GM12864 (cell line): ENCODE measurements at regions not wholly inside any gene's neighbourhood (a gene's known extent, or its start where the extent isn't known, plus 50 kb on each side); places are given as distances from the start of the nearest gene placed in this dataset.

Source experiments
- DNase-seq: peaks from one replicate; pipeline ENCODE4 v3.0.0-alpha.2; 2011; ENCODE audit warnings: low read depth
- H3K4me3 ChIP-seq: 2 replicates; pipeline ENCODE4 v1.5.1; 2011; ENCODE audit warnings: mild to moderate bottlenecking, low read depth, low read length, control low read depth
- TF ChIP-seq, protein P1 (sequence below): IDR thresholded peaks from 2 replicates; pipeline ENCODE4 v1.5.1; 2011; ENCODE audit warnings: low read depth, mild to moderate bottlenecking, moderate library complexity, low read length, control low read depth, inconsistent platforms; ENCODE audit errors: missing control alignments

DNA sequence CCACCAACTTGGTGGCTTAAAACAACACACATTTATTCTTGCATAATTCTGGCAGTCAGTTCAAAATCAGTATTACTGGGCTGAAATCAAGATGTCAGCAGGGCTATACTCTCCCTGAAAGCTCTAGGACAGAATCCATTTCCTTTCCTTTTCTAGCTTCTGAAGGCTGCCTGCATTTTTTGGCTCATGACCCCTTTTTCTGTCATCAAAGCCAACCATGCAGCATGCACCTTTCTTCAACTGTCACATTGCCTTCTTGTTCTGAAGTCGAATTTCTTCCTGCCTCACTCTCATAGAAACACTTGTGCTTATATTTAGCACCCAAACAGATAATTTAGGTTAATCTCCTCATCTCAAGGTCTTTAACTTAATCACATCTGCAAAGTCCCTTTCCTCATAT lies 79.8 kb upstream of the PPP1R2C start:
- no peak for DNase-seq
- H3K4me3 ChIP-seq, result no peak overlapping the region
- TF ChIP-seq, protein P1, sequence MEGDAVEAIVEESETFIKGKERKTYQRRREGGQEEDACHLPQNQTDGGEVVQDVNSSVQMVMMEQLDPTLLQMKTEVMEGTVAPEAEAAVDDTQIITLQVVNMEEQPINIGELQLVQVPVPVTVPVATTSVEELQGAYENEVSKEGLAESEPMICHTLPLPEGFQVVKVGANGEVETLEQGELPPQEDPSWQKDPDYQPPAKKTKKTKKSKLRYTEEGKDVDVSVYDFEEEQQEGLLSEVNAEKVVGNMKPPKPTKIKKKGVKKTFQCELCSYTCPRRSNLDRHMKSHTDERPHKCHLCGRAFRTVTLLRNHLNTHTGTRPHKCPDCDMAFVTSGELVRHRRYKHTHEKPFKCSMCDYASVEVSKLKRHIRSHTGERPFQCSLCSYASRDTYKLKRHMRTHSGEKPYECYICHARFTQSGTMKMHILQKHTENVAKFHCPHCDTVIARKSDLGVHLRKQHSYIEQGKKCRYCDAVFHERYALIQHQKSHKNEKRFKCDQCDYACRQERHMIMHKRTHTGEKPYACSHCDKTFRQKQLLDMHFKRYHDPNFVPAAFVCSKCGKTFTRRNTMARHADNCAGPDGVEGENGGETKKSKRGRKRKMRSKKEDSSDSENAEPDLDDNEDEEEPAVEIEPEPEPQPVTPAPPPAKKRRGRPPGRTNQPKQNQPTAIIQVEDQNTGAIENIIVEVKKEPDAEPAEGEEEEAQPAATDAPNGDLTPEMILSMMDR, result no peak

DNA sequence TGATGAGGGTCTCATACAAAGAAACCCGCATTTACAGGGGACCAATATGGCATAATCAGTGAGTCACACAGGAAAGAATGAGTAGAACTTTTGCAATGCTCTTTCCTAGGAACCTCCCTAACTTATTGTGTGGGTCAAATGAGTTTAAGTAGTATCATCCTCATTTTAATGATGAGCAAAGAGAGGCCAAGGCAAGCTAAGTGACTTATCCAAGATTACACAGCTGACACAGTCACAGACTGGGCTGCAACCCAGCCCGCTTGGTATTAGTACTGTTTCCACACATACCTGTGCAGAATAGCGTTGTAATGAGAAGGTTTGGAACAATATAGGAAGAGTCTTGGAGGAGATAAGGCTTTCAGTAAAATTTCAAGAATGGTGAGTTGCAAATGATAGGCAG lies 91.0 kb upstream of the PPP1R2C start:
- TF ChIP-seq, protein P1, result no peak

DNA sequence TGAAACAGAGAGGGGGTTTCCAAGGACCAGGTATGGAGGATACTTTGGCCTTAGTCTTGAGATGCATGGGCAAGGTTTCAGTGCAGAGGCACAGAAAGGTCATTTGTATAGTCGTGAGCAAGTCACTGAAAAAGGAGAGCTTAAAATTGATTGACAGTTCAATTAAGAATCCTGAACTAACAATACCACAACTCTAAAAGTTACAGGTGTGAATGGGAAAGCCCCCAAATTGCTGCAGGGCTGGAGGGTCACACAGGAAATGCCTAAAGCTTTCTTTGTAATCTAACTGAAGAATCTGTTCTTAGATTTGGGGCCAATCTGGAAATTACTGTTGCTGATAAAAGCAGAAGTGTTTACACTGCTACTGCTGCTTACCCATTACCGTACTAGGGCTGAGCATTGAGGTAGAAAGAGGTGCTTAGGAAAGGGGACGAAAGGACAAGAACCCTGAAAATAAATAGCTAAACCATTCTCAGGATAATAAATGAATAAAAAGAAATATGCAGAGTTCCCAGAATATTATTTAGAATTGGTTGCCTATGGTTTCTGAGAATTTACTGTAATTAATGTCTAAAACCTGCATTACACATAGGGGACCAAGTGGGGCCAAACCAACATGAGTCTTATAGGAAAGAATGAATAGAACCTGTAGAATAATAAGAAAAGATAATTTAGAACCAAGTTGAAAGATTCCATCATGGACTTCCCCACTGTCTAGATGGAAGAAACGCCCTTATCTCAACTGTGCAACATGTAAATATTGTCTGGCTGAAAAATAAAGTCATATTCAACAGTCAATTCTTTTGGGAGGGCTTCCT lies 91.9 kb upstream of the PPP1R2C start:
- peak; percentile 47 for DNase-seq
- TF ChIP-seq, protein P1, result no peak
- no peak overlapping the region for H3K4me3 ChIP-seq

More for the DNA sequence above, 91.0 kb upstream of the PPP1R2C start:
- H3K4me3 ChIP-seq, result no peak overlapping the region
- DNase-seq, result no peak

DNA sequence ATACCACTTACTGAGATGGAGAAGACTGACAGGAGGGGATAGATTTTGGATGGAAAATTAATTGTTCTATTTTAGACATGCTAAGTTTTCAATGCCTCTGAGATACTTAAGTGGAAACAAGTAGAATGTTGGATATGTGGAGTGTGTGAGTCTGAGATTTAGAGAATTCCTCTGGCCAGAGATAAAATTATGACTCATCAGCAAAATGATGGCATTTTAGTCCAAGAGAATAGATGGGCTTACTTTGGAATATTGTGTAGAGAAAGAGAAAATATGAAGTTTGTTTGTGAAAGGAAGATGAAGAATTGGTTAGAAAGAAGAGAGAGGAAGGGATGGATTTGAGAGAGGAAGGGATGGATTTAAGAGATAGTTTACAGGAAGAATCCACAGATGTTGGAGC lies 108.6 kb upstream of the PPP1R2C start:
- TF ChIP-seq, protein P1, result no peak
- H3K4me3 ChIP-seq, result no peak overlapping the region
- no peak for DNase-seq

DNA sequence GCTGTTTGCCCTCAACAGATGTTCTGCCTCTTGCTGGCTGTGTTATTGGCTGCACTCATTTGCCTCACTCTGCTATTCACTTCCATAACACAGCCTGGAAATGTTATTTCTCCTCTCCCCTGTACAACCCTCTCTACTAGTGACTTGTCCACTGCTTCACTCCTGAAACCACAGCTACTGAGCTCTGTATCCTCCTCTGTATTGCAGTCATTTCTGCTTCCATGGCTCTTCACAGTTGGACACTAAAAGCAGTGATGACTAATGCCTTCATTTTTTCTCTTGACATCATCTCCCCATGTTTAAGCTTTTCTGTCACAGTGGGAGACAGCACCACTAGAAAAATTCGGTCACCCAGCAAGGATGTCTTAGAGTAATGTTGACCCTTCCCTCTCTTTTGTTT lies 123.0 kb upstream of the PPP1R2C start:
- H3K4me3 ChIP-seq, result no peak overlapping the region
- no peak for DNase-seq
- TF ChIP-seq, protein P1, result no peak

DNA sequence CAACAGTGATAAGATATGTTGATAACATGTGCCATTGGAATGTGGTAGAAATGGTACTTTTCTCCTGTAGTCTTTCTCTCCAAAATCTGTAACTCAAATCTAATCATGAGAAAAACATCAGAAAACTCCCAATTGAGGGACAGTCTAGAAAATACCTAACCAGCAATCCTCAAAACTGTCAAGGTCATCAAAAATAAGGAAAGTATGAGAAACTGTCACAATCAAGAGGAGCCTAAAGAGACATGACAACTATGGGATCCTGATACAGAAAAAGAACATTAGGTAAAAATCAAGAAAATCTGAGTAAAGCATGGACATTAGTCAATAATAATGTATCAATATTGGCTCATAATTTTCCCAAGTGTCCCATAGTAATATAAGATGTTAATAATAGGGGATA lies 124.5 kb upstream of the PPP1R2C start:
- no peak for DNase-seq
- no peak overlapping the region for H3K4me3 ChIP-seq
- TF ChIP-seq, protein P1, result no peak

DNA sequence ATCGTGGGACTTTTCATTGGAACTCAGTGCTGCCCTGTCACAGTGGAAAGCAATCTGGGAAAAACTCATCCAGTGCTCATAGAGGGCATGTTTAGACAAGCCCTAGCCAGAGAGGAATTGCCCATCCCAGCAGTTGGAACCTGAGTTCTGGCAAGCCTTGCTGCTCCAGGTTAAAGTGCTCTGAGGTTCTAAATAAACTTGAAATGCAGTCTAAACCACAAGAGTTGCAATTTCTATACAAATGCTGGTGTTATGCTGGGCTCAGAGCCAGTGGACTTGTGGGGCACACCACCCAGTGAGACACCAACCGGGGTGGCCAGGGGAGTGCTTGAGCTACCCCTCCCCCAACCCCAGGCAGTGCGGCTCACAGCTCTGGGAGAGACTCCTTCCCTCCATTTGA lies 142.8 kb upstream of the PPP1R2C start:
- DNase-seq, result no peak
- TF ChIP-seq, protein P1, result no peak
- no peak overlapping the region for H3K4me3 ChIP-seq
